ENCODE measurements at regions not wholly inside any gene's neighbourhood (a gene's known extent, or its start where the extent isn't known, plus 50 kb on each side); places are given as distances from the start of the nearest gene placed in this dataset.

DNA sequence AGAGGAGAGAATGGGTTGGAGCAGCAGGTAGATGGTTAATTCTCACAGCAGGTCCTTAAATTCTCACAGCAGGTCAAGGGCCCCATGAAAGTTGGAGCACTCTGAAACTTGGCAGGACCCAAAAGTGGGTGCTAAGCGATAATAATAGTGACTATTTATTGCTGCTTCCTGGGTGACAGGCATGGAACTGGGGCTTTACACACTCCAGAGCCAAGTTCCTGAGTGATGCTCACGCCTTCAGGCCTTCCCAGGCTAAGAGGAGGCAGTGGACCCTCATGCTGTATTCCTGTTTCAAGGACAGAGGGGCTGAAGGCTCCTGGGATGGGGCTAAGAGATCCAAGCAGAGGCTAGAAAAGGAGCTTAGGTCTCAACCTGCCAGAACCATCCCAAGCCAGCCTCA is 180.9 kb upstream of the VASH1 start:
- ATAC-seq = no peak
- TF ChIP-seq BACH2 (CRISPR knock-in tag; IDR thresholded peaks at IDR 0.05; ENCODE audit: borderline replicate concordance) (no peak), TOX (CRISPR knock-in tag; IDR thresholded peaks at IDR 0.05; ENCODE audit: borderline replicate concordance) (no peak)

DNA sequence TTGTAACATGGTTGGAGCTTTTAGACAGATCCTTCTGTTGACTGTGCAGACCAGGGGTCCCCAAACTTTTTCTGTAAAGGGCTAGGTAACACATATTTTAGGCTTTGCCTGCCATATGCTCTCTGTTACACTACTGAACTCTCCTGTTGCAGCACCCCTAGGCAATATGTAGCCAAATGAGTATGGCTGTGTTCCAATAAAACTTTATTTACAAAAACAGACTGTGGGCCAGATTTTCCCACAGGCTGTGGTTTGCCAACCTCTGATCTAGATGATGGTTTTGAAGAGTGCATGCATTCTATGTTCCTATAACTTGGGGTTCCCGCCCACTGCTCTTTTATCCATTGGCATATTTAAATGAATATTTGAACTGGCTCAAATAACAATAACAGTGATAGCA is 180.3 kb upstream of the VASH1 start:
- ATAC-seq = no peak
- TF ChIP-seq TCF4 (CRISPR knock-in tag; IDR thresholded peaks at IDR 0.05; ENCODE audit: borderline replicate concordance) (no peak), SNAI2 (CRISPR knock-in tag; IDR thresholded peaks at IDR 0.05) (no peak), ZC3H10 (CRISPR knock-in tag; IDR thresholded peaks at IDR 0.05) (no peak), ZFP3 (CRISPR knock-in tag; IDR thresholded peaks at IDR 0.05) (no peak), PPARA (CRISPR knock-in tag; IDR thresholded peaks at IDR 0.05; ENCODE audit: borderline replicate concordance) (no peak)
- TF ChIP-seq, protein P1, sequence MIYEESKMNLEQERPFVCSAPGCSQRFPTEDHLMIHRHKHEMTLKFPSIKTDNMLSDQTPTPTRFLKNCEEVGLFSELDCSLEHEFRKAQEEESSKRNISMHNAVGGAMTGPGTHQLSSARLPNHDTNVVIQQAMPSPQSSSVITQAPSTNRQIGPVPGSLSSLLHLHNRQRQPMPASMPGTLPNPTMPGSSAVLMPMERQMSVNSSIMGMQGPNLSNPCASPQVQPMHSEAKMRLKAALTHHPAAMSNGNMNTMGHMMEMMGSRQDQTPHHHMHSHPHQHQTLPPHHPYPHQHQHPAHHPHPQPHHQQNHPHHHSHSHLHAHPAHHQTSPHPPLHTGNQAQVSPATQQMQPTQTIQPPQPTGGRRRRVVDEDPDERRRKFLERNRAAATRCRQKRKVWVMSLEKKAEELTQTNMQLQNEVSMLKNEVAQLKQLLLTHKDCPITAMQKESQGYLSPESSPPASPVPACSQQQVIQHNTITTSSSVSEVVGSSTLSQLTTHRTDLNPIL (CRISPR knock-in tag; IDR thresholded peaks at IDR 0.05; ENCODE audit: low read depth) = no peak
- TF ChIP-seq, protein P2, sequence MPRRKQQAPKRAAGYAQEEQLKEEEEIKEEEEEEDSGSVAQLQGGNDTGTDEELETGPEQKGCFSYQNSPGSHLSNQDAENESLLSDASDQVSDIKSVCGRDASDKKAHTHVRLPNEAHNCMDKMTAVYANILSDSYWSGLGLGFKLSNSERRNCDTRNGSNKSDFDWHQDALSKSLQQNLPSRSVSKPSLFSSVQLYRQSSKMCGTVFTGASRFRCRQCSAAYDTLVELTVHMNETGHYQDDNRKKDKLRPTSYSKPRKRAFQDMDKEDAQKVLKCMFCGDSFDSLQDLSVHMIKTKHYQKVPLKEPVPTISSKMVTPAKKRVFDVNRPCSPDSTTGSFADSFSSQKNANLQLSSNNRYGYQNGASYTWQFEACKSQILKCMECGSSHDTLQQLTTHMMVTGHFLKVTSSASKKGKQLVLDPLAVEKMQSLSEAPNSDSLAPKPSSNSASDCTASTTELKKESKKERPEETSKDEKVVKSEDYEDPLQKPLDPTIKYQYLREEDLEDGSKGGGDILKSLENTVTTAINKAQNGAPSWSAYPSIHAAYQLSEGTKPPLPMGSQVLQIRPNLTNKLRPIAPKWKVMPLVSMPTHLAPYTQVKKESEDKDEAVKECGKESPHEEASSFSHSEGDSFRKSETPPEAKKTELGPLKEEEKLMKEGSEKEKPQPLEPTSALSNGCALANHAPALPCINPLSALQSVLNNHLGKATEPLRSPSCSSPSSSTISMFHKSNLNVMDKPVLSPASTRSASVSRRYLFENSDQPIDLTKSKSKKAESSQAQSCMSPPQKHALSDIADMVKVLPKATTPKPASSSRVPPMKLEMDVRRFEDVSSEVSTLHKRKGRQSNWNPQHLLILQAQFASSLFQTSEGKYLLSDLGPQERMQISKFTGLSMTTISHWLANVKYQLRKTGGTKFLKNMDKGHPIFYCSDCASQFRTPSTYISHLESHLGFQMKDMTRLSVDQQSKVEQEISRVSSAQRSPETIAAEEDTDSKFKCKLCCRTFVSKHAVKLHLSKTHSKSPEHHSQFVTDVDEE (CRISPR knock-in tag; IDR thresholded peaks at IDR 0.05) = no peak

DNA sequence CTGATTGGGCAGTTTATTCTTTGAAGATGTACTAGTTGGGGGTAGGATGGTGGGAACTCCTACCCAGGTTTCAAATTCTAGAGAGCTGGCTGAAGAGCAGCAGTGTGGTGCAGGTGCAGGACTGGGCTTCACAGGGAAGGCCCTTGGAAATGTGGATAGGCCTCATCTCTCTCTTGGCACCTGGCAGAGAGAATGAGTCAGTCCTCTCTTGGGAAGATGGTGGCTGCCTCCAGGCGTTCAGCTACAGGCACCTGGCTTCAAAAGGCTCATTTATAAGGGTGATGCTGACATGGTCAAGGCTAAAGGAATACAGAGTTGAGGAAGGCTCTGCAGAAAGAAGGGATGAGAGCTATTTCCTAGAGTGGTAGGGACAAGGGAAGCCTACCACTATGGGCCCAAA is 179.7 kb upstream of the VASH1 start:
- TF ChIP-seq, protein P3, sequence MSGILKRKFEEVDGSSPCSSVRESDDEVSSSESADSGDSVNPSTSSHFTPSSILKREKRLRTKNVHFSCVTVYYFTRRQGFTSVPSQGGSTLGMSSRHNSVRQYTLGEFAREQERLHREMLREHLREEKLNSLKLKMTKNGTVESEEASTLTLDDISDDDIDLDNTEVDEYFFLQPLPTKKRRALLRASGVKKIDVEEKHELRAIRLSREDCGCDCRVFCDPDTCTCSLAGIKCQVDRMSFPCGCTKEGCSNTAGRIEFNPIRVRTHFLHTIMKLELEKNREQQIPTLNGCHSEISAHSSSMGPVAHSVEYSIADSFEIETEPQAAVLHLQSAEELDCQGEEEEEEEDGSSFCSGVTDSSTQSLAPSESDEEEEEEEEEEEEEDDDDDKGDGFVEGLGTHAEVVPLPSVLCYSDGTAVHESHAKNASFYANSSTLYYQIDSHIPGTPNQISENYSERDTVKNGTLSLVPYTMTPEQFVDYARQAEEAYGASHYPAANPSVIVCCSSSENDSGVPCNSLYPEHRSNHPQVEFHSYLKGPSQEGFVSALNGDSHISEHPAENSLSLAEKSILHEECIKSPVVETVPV (CRISPR knock-in tag; IDR thresholded peaks at IDR 0.05) = no peak
- TF ChIP-seq, protein P4, sequence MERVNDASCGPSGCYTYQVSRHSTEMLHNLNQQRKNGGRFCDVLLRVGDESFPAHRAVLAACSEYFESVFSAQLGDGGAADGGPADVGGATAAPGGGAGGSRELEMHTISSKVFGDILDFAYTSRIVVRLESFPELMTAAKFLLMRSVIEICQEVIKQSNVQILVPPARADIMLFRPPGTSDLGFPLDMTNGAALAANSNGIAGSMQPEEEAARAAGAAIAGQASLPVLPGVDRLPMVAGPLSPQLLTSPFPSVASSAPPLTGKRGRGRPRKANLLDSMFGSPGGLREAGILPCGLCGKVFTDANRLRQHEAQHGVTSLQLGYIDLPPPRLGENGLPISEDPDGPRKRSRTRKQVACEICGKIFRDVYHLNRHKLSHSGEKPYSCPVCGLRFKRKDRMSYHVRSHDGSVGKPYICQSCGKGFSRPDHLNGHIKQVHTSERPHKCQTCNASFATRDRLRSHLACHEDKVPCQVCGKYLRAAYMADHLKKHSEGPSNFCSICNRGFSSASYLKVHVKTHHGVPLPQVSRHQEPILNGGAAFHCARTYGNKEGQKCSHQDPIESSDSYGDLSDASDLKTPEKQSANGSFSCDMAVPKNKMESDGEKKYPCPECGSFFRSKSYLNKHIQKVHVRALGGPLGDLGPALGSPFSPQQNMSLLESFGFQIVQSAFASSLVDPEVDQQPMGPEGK (CRISPR knock-in tag; IDR thresholded peaks at IDR 0.05; ENCODE audit: borderline replicate concordance) = no peak
- TF ChIP-seq GLIS3 (CRISPR knock-in tag; IDR thresholded peaks at IDR 0.05) = no peak
- no peak for TF ChIP-seq RARB (CRISPR knock-in tag; IDR thresholded peaks at IDR 0.05)
- TF ChIP-seq ISL1 (CRISPR knock-in tag; IDR thresholded peaks at IDR 0.05) = no peak
- TF ChIP-seq, protein P5, sequence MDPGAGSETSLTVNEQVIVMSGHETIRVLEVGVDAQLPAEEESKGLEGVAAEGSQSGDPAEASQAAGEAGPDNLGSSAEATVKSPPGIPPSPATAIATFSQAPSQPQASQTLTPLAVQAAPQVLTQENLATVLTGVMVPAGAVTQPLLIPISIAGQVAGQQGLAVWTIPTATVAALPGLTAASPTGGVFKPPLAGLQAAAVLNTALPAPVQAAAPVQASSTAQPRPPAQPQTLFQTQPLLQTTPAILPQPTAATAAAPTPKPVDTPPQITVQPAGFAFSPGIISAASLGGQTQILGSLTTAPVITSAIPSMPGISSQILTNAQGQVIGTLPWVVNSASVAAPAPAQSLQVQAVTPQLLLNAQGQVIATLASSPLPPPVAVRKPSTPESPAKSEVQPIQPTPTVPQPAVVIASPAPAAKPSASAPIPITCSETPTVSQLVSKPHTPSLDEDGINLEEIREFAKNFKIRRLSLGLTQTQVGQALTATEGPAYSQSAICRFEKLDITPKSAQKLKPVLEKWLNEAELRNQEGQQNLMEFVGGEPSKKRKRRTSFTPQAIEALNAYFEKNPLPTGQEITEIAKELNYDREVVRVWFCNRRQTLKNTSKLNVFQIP (CRISPR knock-in tag; IDR thresholded peaks at IDR 0.05; ENCODE audit: borderline replicate concordance, low read depth) = no peak
- no peak for TF ChIP-seq ZFP3 (CRISPR knock-in tag; IDR thresholded peaks at IDR 0.05)
- TF ChIP-seq ZC3H10 (CRISPR knock-in tag; IDR thresholded peaks at IDR 0.05) = no peak
- TF ChIP-seq ZNF70 (CRISPR knock-in tag; IDR thresholded peaks at IDR 0.05) = no peak
- TF ChIP-seq SNAI2 (CRISPR knock-in tag; IDR thresholded peaks at IDR 0.05) = no peak
- TF ChIP-seq ARNTL (CRISPR knock-in tag; IDR thresholded peaks at IDR 0.05; ENCODE audit: borderline replicate concordance, low read depth) = no peak
- TF ChIP-seq, protein P1 (CRISPR knock-in tag; IDR thresholded peaks at IDR 0.05; ENCODE audit: low read depth) = no peak
- TF ChIP-seq TCF4 (CRISPR knock-in tag; IDR thresholded peaks at IDR 0.05; ENCODE audit: borderline replicate concordance) = no peak
- TF ChIP-seq OSR1 (CRISPR knock-in tag; IDR thresholded peaks at IDR 0.05) = no peak
- TF ChIP-seq PPARA (CRISPR knock-in tag; IDR thresholded peaks at IDR 0.05; ENCODE audit: borderline replicate concordance) = no peak
- TF ChIP-seq ZFP30 (CRISPR knock-in tag; IDR thresholded peaks at IDR 0.05) = no peak
- no peak for TF ChIP-seq BACH2 (CRISPR knock-in tag; IDR thresholded peaks at IDR 0.05; ENCODE audit: borderline replicate concordance)
- TF ChIP-seq ZNF8 (CRISPR knock-in tag; IDR thresholded peaks at IDR 0.05) = no peak
- ATAC-seq = no peak
